ENCODE measurements at regions not wholly inside any gene's neighbourhood (a gene's known extent, or its start where the extent isn't known, plus 50 kb on each side); places are given as distances from the start of the nearest gene placed in this dataset.
"Not testable (repeated sequence)": the region's sequence is repeated elsewhere in the genome, so short reads cannot be mapped to it uniquely, and the experiment has no call there.

DNA sequence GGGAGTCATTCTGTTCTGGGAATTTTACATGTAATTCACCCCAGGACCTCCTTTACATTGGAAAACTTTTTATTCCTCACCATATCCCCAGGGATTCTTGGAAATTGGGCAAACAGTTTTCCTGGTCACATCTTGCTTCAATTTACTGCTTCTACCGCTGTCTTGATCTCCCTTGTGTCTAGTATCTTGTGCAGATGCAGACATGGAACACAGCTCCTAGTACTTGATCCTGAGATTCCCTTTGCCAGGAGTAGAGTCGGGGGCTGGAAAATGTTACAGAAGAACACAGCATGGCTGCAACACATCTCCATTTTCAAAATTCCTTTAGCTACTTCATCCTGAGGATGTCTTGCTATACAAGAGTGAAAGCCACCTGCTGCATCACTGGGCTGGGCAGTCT lies 472.8 kb downstream of the PLCL1 start:
- no peak for DNase-seq

DNA sequence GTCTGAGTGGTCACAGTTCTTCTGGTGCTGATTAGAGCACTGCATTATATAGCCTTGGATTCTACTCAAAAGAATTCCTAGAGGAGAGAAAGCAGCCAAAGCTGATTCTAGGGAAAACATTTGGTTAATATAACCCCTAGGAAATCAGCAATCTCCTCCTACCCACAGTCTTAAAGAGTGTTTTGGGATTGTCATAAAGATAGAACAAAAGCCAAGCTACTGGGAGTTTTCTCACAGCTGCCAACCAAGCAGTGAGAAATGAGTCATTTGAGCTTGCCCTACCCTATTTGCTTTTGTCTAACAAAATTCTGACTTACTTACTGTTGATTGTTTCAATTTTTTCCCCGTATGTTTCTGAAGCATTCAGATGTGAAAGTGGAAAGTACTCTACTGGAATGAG lies 469.3 kb downstream of the PLCL1 start:
- DNase-seq, result no peak

DNA sequence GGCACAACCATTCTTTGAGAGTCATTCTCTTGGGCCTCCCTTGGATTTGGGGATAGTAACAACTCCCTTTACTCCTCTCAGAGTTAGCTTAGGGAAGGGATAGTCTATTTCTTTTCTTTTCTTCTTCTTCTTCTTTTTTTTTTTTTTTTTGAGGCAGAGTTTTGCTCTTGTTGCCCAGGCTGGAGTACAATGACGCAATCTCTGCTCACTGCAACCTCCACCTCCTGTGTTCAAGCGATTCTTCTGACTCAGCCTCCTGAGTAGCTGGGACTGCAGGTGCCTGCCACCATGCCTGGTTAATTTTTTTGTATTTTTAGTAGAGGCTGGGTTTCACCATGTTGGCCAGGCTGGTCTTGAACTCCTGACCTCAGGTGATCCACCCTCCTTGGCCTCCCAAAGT lies 465.8 kb downstream of the PLCL1 start:
- DNase-seq, result not testable (repeated sequence)

DNA sequence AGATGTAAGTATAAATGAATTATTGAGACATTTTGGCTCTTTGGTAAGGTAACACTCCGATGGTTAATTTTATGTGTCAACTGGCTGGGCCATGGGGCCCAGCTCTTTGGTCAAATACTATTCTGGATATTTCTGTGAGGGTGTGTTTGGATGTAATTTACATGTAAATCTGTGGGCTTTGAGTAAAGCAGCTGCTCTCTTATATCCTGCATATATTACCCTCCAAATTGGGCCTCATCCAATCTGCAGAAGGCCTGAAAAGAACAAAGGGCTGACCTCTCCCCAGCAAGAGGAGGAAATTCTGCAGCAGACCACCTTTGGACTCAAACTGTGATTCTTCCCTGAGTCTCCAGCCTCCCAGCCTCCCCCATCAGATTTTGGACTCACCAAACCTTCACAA lies 464.1 kb downstream of the PLCL1 start:
- no peak for DNase-seq

DNA sequence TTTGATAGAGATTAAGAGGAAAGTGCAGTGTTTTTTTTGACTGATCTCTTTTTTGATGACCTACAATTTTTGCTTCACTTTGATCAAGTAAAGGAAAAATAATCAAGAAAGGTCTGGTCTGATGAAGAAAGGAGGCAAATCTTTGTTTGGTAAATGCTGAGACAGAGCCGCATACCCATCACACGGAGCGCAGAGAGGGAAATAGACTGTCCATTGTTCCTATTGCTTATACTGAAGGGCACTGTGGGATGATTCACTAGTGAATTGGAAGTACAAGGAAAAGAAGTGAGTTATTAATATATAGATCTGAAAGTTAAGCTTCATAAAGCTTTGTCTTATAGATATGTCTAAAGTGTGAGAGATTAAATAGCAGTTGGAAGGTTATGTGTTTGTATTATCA lies 455.1 kb downstream of the PLCL1 start:
- no peak for DNase-seq

DNA sequence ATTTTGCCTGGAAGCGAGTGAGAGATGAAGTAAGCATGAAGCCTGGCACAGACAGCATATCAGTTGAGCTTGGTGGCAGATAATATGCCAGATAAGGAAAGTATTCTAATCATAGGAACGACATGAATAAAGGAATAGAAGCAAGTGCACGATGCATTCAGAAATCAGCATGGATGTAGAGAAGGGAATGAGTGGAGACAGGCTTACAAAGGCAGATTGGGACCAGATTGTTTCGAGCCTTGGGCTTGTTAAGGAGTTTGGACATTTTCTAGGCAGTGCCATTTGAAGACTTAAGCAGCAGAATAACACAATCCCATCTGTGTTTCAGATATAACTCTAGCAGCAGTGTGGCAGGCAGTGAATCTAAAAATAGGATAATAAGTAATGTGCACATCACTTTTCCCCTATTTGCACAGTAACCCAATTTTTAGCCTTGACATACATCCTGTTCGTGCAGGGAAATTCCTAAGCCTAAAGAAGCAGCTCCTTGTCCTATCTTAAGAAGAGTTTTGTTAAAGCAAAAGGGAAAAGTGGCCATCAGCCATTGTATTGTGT lies 450.2 kb downstream of the PLCL1 start:
- DNase-seq, result no peak

DNA sequence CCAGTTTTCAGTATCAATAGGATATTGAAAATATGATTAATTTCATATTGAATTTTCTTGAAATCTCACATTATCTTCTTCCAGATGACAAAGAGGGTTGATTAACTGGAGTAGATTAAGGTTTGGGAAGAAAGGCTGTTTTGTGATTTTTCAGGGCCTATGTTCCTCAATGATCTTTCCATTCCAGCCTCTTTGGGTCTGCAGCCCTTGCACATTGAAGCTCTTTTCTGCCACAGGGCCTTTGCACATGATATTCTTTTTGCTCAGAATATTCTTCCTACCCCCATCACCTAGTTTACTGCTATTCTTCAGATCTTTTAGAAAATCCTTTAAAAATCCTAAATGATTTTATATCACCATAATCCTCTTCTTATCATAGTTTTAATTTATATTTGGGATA lies 449.6 kb downstream of the PLCL1 start:
- no peak for DNase-seq

DNA sequence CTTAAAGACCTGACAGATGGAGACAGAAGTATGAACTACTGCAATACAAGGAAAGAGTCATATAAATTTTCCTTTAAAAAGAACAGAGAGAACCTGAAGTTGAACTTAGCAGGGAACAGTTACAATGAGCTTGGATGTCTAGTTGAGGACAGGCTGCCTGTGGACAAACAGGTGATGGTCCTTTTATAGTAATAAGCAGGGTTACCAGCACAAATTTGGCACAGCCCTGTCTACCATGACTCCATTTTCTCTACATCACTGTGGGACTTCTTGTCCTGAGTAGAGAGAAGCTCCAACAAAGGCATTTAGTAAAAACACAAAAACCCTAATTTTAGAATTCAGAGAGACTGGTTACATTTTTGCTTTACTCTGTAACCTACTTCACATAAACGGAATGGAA lies 448.1 kb downstream of the PLCL1 start:
- DNase-seq, result no peak

DNA sequence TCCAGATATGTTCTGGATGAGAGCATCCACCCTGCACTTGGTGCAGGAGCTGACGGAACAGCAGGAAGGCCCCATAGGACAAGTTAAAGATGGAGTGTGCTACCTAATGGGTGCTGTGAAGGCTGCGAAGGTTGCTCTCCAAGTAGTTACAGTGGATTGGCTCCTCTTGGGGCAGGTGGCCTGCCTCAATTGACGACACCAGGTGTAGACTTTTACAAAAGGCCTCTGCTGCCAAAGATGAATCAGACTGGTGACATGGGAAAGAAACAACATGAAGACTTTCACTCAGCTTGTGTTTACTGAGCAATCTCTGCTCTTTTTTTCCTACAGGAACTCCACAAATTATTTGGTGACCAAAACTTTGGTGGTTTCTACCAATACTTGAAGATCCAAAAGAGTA lies 437.7 kb downstream of the PLCL1 start:
- DNase-seq, result no peak

DNA sequence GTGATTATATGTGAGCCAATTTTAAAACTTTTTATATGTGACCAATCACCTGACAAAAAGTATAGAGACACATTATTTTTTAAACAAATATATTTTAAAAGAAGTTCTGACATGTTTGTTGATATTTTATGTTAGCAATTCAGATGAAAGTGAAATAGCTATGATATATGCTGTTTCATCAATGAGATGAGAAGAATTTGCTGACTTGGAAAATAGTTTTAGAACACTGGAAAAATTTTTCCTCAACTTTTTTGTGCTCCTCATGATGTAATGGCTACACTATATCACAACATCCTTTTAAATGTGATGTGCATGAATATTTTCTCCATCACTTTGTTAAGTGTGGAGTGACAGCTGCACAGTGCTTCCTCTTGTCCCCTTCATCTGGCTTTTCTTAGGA lies 434.0 kb downstream of the PLCL1 start:
- no peak for DNase-seq

DNA sequence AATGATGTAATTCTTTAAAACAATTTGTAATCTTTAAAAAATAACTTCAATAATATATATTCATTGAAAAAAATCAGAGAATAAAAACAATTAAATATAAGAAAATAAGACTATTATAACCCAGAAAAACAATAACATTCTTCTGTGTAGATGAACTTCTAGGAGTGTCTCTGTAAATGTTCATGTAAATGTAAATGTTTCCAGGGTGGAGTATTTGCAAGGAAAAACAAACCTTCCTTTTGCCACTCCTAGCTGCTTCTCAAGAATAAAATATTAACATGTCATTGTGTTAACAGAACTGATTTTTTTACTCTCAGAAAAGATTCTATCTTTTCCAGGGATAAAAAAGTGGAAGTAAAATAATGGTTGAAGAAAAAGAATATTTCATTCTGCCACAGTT lies 431.9 kb downstream of the PLCL1 start:
- DNase-seq, result no peak

DNA sequence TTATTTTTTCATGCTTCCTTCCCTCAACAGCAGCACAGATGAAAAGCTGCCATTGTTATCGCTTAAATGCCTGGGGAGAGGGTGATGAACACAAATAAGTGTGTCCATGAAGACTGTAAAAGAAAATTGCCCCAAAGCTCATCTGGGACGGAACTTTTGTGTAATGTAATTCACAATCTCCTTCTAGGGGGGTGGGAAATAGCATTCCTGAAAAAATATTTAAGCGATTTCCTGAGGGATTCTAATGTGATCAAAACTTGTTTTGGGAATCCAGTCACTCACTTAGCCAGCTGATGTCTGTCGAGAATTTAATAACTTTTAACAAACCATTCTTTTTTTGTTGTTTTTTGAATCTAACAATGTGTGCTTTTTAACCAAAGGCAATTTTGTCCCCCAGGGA lies 427.9 kb downstream of the PLCL1 start:
- DNase-seq, result no peak

DNA sequence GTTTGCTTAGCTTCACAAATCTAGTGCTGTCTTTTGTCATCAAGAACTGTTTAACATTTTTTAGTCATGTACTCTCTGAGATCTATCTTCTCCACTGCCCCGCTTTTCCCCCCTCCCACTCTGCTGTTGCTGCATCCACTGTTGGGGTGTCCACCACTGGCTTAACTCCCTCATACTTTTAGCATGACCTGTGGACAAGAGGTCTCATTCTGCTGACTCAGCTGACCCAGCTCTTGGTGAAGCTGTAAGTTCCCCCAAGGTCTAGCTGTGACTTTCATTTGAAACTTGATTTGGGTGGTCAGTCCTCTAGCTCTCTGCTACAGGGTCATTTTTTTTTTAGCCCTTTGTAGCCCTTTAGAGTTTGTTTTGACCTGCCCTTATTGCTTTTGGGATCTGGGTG lies 427.2 kb downstream of the PLCL1 start:
- no peak for DNase-seq

DNA sequence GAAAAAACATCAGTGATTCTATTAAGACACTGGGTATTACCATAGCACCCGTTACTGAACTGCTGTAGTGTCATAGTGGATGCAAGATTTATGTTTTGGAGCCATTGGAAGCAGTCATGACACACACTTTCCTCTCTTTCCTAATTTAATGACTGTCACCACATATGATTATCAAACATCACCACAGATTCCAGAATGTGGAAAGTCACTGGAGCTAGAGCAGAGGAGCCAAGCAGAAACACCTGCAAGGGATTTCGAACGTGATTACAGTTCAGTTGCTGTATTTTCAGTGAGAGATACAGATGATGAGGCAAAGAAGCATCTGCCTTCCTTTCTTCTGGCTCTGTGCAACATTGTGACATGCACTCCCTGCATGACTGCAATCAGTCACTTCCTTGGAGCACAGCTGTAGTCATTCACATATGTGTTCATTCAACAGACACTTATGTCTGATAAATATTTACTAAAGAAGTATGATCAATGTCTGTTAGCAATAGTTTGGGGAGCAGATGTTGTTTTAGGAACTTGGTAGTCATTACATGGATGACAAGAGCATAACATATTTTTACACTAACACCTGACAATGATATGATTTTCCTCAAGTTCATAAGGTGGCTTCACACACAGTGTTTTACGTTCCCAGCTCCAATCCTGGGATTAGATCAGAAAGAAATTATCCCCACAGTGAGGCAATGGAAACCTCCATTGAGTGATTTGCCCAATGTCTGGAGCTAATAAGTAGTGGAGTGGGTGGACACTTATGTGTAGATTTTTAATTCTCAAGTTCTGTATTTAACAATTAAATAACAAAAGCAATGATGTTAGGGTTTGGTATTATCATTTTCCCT lies 416.6 kb downstream of the PLCL1 start:
- no peak for DNase-seq

DNA sequence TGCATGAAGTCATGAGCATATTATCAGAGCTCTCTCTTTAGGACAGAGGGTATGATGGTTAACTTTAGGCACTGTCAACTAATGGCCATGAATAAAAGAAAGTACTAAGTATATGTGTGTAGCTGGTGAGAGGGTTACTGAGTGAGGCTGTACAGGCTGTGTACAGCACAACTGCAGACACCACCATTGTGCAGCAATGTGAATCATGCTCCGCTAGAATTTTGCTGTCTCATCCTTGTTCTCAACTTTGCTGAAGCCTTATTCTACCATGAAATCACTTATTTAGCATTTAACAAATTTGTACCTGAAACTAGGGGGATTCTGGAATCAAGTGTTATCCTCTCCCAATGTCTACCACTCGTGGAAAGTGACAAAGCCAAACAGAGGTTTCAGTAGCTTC lies 414.9 kb downstream of the PLCL1 start:
- no peak for DNase-seq

DNA sequence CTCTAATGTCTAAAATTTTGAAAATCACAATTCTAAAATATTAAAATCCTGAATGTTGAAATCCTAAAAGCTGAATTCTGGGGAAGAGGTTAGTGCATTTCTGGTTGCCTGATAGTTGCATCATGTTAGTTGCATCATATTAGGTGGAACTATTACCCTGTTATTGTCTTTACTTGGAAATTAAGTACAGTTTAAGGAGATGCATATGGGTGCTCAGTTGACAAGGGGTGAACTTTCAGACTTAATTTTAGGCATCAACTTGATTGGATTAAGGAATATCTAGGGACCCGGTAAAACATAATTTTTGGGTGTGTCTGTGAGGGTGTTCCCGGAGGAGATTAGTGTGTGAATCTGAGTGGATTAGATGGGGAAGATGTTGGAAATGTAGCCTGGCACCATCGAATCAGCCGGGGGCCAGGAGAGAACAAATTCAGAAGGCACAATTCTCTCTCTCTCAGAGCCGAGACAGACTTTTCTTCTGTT lies 409.8 kb downstream of the PLCL1 start:
- peak in 1 of 2 experiments; percentile 36 for DNase-seq

DNA sequence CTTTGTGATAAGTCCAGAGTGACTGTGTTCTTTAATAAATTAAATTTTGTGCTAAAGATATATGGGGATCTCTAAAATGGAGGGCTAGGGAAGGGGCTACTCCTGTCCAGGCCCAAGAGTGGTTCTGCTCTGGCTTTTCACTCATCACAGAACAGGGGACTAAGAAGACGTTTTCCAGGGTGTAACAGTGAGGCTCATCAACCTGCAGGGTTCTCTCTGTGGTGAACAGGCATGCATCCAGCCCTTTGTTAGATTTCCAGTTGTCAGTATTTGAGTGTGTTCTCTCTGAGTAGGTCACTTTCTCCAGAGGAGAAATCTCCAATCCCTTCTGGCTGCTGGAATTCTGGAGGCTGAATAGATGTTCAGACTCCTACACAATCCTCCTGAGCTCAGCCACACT lies 408.9 kb downstream of the PLCL1 start:
- no peak for DNase-seq

DNA sequence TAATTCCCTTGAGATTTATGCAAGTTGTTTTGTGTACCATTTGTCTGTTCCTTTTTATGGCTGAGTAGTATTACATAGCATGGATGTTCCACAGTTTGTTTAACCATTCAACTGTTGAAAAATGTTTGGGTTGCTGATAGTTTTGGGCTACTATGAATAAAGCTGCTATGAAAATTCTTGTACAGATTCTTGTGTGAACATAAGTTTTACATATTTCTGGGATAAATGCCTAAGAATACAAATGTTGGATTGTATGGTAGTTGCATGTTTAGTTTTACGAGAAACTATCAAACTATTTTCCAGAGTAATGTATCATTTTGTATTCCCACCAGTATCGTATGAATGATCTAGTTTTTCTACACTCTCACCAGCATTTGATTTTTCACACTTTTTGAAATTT lies 407.3 kb downstream of the PLCL1 start:
- DNase-seq, result no peak

DNA sequence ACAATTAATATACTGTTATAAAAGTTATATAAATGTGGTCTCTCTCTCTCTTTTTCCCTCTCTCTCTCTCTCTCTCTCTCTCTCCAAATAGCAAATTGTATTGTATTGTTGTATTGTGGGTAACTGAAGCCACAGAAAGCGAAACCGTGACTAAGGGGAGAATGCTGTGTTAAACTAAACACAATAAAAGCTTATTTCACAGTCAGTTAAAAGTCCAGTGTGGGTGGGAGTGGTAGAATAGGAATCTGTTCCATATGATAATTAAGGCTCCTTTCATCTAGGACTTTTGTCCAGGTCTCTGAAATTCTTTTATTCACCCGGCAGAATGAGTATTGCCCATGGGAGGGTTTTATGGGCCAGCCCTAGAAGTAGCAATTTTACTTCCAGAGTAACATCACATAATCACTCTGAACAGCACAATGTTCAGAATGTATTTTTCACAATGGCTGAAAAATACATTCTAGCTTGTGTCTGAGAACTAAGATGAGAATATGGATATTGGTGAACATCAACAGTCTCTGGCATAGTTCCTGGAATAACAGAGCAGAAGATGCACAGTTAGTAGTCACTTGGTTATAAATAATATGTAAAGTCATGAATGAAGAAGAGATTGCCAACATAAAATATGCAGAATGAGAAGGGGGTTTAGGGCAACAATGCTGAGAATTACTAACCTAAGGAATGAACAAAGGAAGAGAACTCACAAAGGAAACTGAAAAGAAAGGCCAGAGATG lies 399.1 kb downstream of the PLCL1 start:
- DNase-seq, result no peak
